HPDE6-E6E7 (cell line): ENCODE measurements at regions not wholly inside any gene's neighbourhood (a gene's known extent, or its start where the extent isn't known, plus 50 kb on each side); places are given as distances from the start of the nearest gene placed in this dataset.

ENCODE experiments used
- DNase-seq: peaks from one replicate; pipeline ENCODE4 v3.0.0; 2011; ENCODE audit warnings: missing footprints; ENCODE audit errors: extremely low spot score

DNA sequence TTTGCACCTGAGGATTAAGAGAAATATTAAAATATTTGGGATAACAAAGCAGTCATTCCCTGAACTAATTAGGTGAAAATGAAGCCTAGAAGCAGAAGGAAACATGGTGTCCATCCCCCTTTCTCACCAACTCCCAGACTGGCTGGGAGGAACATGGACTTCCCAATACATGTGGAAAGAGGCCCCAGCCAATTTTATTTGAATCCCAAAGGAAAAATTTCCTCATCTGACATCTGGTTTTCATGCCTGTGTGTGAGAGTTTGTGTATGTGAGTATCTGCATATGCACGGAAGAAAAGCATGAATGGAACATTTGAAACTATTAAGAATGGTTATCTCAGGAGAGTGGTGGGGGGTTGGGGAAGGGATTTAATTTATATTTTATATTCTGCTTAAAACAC is 84.3 kb downstream of the COPS8 start:
- DNase-seq, result no peak

DNA sequence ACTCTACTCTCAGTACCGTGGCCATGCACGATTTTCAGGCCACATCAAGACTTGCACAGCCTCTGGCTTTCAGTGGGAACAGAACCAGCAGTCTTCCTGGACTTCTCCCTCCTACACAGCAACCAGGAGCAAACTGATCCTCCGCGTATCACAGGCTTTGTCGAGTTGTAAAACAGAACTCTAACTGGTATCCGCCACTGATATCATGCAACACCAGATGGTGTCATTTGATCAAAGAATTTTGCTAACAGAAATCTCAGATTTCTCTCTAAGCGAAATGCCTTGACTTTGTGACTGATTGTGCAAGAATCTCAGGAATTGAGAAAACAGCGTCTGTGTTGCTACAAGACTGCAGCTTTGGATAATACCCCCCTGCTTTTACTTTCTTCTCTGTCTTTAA is 85.7 kb downstream of the COPS8 start:
- DNase-seq, result no peak

DNA sequence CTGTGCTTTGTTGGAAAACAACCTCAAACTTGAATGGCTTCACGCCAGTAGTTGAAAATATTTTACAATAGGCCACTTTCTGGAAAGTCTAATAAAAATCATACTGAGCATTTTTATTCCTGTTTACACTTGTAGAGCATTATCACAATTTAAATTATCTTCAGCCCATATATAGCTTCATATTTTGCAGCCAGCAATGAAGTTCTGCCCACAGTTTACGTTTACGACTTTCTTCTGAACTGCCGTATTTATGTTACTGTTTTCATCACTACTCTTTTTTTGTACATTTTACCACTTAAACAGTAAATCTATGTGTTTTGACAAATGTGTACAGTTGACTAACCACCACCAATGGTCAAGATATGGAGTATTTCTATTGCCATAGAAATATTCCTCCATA is 86.2 kb downstream of the COPS8 start:
- DNase-seq, result no peak

DNA sequence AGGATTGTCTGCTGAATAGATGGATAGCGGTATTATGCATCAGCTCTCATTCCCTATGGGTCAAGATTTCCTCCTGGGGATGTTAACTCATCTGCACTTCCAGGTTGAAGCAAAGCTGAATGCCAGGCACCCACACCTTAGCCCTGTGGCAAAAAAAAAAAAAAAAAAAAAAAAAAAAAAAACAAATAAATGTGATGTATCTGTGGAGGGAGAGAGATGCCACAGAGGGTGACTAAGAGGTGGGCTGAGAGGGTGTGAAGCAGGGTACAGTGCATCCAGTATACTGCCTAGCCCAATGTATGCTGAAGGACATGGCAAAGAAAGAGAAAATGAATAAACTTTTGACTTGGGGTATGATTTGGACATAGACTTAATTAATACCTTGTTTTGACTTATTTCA is 91.4 kb downstream of the COPS8 start:
- no peak for DNase-seq

DNA sequence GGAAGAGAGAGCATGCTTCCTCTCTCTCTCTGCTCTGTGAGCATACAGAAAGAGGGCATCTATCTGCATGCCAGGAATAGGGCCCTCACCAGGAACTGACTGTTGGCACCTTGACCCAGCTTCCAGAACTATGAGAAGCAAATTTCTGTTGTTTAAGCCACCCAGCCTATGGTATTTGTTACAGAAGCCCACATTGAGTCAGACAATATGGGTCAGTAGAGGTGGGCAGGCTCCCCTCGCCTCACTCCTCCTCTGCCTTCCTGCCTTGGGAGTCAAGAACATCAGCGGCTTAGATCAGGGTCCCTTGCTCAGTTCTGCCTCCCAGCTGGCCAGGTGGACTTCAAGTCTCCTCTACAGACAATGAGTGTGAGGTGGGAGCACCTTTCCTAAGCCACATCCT is 92.3 kb downstream of the COPS8 start:
- no peak for DNase-seq

DNA sequence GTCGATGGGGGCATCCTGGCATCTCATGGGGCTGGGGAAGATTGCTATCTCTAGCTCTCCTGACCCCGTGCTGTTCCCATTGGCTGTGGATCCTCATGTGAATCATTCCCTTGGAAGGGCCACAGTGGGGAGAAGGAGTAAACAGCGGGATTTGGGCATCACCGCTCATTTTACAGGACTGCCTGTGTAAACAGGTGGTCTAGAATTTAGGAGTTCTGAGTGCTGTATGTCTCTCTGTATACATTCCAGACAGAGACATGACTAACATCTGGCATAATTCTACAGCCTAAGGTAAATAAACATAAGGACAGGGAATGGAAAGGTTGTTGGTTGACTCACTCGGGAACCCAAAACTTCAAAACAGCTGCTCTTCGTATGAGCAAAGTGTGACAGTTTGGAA is 92.7 kb downstream of the COPS8 start:
- DNase-seq, result no peak

DNA sequence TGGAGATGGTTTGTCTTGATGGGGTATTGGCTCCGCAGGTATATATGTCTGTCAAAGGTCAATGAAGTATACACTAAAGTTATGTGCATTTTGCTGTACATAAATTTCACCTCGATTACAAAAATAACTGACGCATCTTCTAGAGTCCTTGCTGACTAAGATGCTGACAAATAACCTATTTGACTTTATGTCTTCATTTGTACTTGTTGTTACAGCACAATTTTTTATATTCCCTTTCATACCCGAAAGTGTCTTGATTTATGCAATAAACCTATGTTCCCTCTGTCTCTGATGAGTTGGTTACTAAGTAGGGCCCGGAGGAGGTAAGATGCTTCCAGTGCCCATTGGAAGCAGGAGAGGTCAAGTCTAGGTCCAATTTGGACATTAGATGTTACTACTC is 93.5 kb downstream of the COPS8 start:
- no peak for DNase-seq

DNA sequence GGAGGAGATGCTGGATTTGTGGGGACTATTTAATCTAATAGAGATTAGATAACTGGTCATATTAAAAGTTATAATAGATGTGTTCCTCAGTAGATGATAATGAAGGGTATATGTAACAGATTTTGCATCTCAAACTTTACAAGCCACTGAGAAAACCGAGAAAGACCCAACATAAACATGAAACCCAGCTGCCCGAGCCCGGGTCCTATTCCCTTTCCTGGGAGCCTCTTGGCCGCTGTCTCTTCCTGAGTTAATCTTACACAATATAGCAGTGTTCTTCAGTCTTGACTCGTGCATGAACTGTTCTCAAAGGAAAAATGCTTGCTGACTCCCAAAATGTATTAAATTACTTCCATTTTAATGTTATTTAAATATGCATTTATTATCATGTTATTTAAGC is 94.5 kb downstream of the COPS8 start:
- DNase-seq, result no peak

DNA sequence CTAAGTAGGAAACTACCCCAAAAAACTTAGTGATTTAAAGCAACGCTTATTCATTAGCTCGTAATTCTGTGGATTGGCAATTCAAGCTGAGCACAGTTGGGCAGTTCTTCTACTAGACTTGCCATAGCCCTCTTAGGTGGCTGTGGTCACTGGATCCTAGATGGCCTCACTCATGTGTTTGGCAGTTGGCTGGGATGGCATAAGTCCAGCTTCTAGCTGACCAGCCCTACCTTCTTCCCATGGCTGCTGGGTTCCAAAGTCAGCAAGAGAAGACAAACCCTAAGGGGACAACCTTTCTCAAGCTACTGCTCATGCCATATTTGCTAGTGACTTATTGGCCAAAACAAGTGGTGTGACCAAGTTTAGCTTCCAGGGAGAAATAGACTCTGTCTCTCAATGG is 95.3 kb downstream of the COPS8 start:
- DNase-seq, result no peak

DNA sequence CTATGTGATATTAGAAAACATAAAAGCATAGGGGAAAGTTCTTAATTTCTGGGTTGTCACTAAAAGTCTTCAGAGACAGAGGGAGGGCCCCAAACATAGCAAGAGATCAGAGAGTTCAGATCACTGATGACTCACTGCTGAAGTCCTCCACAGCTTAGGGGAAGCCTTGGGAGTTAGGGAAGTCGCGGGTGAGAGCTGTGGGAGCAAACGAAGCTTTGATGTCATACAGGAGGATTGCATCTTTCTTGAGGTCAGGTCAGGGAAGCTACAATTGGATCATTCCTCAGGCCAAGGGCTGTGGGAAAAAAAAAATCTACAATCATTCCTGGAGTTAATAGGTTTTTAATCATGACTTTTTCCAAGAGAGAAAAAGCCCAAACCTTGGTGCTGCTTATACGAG is 96.2 kb downstream of the COPS8 start:
- no peak for DNase-seq

DNA sequence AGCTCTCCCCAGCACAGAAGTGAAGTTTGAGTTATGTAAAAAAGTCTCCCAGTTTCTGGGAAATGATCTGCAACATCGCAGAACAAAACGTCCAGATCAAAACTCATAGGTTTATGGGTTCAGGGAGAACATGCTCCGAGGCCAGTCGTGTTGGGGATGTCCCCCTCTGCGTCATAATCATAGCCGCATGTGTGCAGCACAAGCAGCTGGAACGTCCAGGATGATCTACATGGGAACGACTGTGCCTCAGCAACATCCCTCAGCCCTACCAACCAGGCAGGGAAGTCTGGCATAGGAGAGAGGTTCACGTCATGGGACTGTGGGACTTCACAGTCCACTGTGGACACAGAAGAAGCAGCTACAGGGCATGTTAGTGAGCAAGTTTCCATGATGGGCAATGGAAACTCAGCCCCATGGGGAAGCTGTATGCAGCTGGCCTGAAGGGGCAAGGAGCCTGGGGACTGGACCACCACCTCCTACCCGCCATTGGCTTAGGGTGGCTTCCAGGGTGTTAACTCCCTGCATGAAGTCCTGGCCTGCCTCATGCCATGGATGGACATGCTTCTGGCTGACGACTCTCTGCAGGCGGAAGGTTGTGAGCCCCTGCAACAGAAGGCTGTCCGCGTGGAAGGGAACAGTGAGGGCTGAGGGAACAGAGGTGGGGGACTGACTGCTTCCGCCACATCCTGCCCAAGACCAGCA is 96.9 kb downstream of the COPS8 start:
- DNase-seq, result no peak

DNA sequence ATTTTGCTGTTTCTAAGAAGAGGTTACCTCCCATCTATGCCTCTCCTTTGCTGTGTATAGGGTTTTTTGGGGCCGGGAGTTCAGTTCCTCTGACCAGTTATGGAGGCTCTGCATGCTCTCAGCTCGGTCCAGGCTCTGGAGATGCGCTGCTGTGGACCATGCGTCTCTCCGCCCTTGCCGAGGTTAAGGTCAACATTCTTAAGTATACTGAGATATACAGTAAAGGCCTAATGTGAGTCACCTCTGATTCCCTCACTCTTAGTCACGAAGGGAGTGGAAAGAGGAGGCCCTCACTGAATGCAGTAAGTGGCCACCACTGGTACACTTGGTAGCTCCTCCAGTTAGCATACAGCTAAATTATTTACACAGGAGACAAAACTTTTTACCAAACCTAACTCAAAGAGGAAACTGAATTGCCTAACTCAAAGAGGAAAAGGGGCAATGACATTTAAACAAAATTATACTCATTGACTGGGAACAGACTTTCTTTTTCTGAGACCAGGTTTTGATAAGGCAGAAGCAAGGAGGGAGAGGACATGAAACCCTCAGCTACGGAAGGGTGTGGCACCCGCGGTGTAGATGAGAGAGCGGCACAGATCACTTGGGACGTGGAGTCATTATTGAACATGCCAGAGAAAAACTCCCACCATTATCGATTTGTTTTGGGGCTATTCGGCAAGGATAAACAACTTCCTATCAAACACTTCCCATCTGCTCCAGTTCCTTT is 98.7 kb downstream of the COPS8 start:
- DNase-seq, result no peak

DNA sequence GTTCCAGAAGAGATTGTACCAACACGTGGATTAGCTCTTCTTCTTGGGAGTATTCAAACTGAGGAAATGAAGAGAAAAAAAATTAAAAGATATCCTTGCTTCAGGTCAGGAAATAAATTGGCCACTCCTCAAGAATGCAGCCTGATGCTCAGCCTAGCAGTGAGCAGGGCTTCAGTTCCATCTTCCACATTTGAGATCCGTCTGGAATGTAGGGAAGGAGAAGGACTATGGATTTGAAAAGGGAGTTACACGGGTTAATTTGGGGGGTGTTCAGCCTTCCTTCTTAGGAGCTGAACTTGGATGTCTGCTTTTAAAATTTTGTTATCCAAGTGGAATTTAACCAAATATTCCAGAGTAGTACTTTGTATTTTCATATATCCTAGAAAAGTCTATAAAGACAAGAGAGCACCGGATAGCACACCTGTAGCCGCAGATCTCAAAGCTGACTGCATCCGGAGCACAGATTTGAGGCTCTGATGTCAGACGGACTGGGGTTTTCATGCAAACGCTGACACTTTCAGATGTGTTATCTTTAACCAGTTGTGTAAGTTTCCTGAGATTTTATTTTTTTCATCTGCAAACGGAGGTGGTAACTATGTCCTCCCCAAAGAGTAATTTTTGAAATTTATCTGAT is 99.3 kb downstream of the COPS8 start:
- no peak for DNase-seq

DNA sequence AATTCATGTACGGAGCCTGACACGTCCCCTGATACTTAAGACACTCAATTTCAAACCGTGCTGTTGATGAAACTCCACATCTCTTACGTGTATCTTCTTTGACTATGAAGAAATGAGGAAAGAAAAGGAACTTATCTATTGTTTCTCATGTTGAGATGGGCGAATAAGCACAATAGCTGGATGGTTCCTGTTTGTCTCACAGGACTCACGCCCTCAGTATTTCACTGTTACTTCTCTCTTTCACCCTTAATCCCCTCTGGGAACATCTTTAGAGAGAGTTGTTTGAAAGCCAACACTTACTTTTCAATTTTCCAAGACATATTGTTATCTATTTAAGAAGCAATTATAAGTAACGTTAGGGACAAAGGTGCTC is 99.8 kb downstream of the COPS8 start:
- DNase-seq, result no peak

DNA sequence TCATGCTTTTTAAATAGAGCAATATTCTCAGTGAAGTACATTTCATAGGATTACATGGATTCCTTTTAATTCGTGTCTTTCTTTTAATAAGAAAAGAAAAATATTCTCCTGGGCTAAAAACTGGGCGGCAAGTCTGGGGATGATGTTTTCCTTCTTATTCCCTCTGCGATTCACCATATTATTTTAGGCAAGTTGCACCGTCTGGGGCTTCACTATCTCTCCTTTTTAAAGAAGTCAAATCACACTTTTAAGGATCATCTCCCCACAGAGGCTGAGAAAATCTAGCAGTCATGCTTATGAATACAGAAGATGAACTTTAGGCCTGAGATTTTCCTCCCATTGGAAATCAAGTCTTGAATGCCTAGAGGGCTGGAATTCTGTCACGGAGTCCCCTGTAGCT is 104.1 kb downstream of the COPS8 start:
- DNase-seq, result no peak

DNA sequence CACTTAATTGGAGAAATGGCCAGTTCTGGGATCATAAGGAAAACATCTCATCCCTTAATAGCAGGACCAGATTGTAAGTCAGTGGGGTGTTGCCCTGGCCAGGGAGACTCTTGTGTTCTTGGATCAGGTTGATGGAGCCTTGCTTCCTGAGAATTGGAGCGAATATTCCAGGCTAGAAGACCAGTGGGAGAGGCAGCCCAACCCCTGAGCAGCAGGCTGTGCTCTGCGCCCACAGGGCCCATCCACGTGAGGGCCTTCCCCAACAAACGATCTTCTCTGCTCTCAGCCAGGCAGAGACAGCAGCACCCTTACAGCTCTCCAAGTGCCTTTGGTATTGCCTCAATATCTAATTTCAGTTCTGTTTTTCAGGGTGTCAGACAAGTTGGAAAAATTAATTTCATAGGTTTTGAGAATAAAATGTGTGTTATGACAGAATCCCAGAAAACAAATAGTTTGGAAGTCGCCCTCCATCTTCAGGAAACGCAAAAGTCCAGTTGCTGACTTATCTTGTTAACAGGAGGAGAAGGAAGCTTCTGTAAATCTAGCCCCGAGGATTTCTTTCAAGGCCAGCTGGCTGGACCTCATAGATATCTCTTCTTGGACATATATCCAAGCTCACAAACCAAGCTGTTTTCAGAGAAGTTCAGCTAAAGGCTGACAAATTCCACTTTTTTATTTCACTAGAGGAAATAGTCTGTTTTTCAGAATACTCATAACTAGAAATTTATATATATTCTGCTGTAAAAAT is 105.5 kb downstream of the COPS8 start:
- DNase-seq, result no peak

DNA sequence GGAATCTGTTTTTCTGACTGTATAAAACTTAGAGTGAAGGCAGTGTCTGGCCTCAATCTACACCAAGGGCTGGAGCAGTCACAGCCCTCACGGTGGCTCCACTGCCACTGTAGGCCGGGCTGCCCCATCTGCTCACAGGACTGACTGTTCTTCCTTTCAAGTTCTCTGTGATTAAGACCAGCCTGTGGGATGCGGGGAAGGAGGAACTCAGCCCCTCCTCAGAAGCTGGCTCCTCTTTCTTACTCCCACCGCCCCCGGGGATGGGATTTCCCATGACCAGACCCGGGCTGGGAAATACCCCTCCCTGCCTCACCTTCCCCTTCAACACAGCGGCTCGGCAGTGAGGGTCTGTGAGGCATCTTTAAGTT is 106.0 kb downstream of the COPS8 start:
- no peak for DNase-seq

DNA sequence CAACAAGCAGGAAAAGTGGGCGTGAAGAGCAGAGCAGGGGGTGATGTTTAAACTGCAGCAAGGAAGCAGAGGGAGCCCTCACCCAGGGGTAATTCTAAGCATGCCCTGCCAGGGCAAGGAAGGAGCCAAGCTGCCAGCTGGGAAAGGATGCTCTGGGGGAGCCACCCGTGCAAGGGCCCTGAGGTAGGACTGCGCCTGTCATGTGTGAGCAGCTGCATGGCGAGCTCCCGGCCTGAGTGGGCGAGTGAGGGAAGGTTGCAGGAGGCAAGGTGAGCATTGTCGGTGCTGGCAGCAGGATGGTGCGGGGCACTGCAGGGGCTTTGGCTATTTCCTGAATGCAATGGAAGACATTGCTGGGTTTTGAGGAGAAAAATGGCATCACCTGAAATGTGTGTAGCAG is 107.2 kb downstream of the COPS8 start:
- DNase-seq, result no peak

DNA sequence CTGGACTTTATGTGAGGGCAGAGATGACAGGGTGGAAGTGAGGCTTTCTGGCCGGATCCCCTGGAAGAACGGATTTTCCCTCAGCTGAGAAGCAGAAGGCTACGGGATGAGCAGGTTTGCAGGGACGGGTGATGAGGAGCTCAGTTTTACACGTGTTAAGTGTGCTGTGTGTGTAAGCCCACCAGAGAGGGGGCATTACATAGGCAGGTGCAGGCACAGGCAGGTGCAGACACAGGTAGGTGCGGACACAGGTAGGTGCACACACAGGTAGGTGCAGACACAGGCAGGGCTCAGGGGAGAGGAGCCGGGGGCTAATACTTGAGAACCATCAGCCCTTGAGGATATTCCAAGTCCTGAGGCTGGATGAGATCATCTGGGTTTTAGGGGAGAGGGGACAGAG is 107.7 kb downstream of the COPS8 start:
- DNase-seq, result no peak

DNA sequence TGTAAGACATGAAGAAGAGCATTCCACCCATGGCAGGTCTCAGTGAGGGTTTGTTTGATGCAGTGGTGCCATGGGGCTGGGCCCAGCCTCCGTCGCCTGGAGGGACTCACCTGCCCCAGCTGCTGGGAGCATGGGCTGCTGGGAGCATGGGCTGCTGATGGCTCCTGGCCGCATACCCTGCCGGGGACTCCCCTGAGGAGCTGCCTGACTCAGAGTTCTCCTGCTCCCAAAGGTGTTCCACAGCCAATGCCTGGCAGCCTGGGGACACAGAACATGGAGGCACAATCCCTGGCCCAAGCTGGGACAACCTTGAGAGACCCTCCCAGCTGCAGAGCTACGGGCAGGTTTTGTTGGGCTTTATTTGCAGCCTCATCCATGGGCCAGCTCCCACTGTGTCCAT is 108.4 kb downstream of the COPS8 start:
- no peak for DNase-seq

DNA sequence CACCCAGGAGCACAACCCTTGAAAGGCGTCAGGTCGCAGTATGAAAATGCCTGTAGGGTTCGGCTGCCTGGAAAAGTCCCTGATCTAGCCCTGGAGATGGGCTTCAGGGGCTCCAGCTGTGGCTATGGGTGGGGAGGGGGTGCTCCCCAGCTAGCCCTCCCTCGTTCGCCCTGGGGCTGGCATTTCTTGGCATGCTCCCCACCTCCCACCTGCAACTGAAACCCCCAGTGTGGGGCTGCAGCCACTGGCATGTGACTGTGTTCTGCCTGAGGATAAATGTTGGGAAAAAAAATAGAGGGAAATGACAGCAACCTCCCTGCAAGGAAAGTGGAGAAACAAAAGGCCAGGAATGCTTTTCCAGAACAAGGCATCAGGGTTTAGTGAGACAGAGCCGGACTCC is 109.2 kb downstream of the COPS8 start:
- DNase-seq, result no peak

DNA sequence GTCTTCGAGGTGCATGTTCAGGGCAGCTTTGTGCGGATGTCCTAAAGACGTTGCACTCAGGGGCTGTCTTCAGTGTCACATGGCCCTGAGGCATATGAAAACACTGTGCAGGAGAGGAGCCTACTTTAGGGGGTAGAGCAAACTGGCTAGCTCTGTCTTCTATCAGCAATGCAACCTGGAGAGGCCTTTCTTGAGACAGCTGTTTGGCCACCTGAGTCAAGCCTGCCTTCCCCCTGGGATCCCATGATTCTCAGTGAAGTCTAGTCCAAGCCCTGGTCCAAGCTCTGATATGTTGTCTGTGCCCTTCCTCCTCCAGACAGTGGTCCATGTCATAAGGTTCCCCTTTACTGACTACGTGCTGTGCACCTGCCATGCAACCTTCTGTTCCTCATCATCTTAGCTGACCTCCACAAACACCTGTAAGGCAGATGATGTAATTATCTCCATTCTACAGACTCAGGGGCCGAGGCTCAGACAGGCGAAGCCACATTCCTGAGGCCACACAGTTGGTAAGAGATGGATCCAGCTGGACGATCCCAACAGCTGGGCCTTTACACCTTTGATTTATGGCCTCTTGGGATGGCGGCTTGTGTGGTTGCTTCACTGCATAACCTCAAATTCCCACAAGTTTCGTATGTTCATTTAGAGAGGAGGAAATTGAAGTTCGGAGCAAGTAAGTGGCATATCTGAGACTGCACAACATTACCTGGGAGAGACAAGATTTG is 109.9 kb downstream of the COPS8 start:
- no peak for DNase-seq
